Colonic mucosa (tissue), 4 donors: ENCODE measurements at regions not wholly inside any gene's neighbourhood (a gene's known extent, or its start where the extent isn't known, plus 50 kb on each side); places are given as distances from the start of the nearest gene placed in this dataset.

Source experiments
- DNase-seq: peaks from one replicate; pipeline ENCODE4 v3.0.0-alpha.2; 2020
- H3K27ac ChIP-seq: fragments of 200-600 bp; one replicate; pipeline ENCODE4 v1.8.0; 2021
- H3K27me3 ChIP-seq: fragments of 200-600 bp; one replicate; pipeline ENCODE4 v1.8.0; 2021
- H3K36me3 ChIP-seq: fragments of 200-600 bp; one replicate; pipeline ENCODE4 v1.8.0; 2021
- H3K4me1 ChIP-seq: fragments of 200-600 bp; one replicate; pipeline ENCODE4 v1.8.0; 2021; ENCODE audit warnings: mild to moderate bottlenecking
- H3K4me3 ChIP-seq: fragments of 200-600 bp; one replicate; pipeline ENCODE4 v1.8.0; 2021
- H3K9ac ChIP-seq, 2 donors: one replicate each; pipeline ENCODE4 v1.7.0; 2013; ENCODE audit warnings: control low read depth in 2 of 2, low read depth in 2 of 2, low read length in 2 of 2
- H3K9me3 ChIP-seq: fragments of 200-600 bp; one replicate; pipeline ENCODE4 v1.8.0; 2021
- CTCF ChIP-seq: fragments of 200-600 bp; IDR thresholded peaks from one replicate; pipeline ENCODE4 v1.8.0; 2022; ENCODE audit warnings: antibody characterized with exemption, mild to moderate bottlenecking
- intact Hi-C: fragments of 100-400 bp; cut with DNase I; formaldehyde crosslinking; loops from one replicate; pipeline ENCODE4 v1.14.1; 2022
- donor health status: healthy.
- donor health status: DM: no; HTN: no; CAD: no.
- donor health status: DM: no; HTN: no; CAD: no.

- no peak for DNase-seq
- no peaks in the 10 kb centered on the region for H3K4me1 ChIP-seq
Measured at GRCh38 chr2:177021706-177022343, 190.8 kb upstream of the HNRNPA3 start.

GRCh38 chr2:177024765-177025164 lies 187.8 kb upstream of the HNRNPA3 start:
- Histone ChIP-seq H3K9ac (no peak overlapping the region), H3K4me3 (no peak overlapping the region), H3K27ac (no peak overlapping the region), H3K27me3 (no peaks in the 10 kb centered on the region), H3K4me1 (no peaks in the 10 kb centered on the region), H3K9me3 (no peaks in the 10 kb centered on the region), H3K36me3 (no peaks in the 10 kb centered on the region)
- no peak for DNase-seq
- TF ChIP-seq CTCF: no peak
- intact Hi-C loops: no loop called here

More at GRCh38 chr2:177021706-177022343, 190.8 kb upstream of the HNRNPA3 start:
- no peak overlapping the region for H3K9ac ChIP-seq
- H3K27me3 ChIP-seq: no peaks in the 10 kb centered on the region
- H3K27ac ChIP-seq: no peak overlapping the region
- intact Hi-C loops: no loop called here
- H3K9me3 ChIP-seq: no peaks in the 10 kb centered on the region
- H3K4me3 ChIP-seq: no peak overlapping the region
- TF ChIP-seq CTCF: no peak
- H3K36me3 ChIP-seq: no peaks in the 10 kb centered on the region

- H3K9me3 ChIP-seq: no peaks in the 10 kb centered on the region
- intact Hi-C loops: no loop called here
- H3K4me1 ChIP-seq: no peaks in the 10 kb centered on the region
- no peaks in the 10 kb centered on the region for H3K27me3 ChIP-seq
- no peak overlapping the region for H3K27ac ChIP-seq
- no peaks in the 10 kb centered on the region for H3K36me3 ChIP-seq
- H3K9ac ChIP-seq: no peak overlapping the region
- no peak for TF ChIP-seq CTCF
- H3K4me3 ChIP-seq: no peak overlapping the region
- DNase-seq: no peak
Measured at GRCh38 chr2:177026253-177026652, 186.3 kb upstream of the HNRNPA3 start.

GRCh38 chr2:177026956-177027355 lies 185.6 kb upstream of the HNRNPA3 start:
- H3K9ac ChIP-seq: no peak overlapping the region
- H3K9me3 ChIP-seq: no peaks in the 10 kb centered on the region
- no peaks in the 10 kb centered on the region for H3K36me3 ChIP-seq
- no peaks in the 10 kb centered on the region for H3K27me3 ChIP-seq
- no peak for TF ChIP-seq CTCF
- intact Hi-C loops: no loop called here
- H3K27ac ChIP-seq: no peak overlapping the region
- no peak overlapping the region for H3K4me3 ChIP-seq
- no peak for DNase-seq
- H3K4me1 ChIP-seq: no peaks in the 10 kb centered on the region

GRCh38 chr2:177028296-177028695 lies 184.3 kb upstream of the HNRNPA3 start:
- no peaks in the 10 kb centered on the region for H3K9me3 ChIP-seq
- no peak for DNase-seq
- no peak overlapping the region for H3K9ac ChIP-seq
- no peak overlapping the region for H3K27ac ChIP-seq
- H3K4me1 ChIP-seq: no peaks in the 10 kb centered on the region
- TF ChIP-seq CTCF: no peak
- intact Hi-C loops: no loop called here
- no peak overlapping the region for H3K4me3 ChIP-seq
- no peaks in the 10 kb centered on the region for H3K36me3 ChIP-seq
- no peaks in the 10 kb centered on the region for H3K27me3 ChIP-seq
